HEK293T (cell line): ENCODE measurements at regions not wholly inside any gene's neighbourhood (a gene's known extent, or its start where the extent isn't known, plus 50 kb on each side); places are given as distances from the start of the nearest gene placed in this dataset.

Experiments
- CTCF ChIA-PET: fragments of 350-600 bp; formaldehyde crosslinking; extraction: SDS; loops from one replicate; lab custom pipeline; 2021; ENCODE audit warnings: antibody characterized with exemption, inconsistent platforms; lab: Yijun Ruan, JAX
- POLR2A ChIA-PET: fragments of 350-600 bp; formaldehyde crosslinking; extraction: SDS; loops from one replicate; lab custom pipeline; 2020; ENCODE audit warnings: antibody characterized with exemption, inconsistent platforms; lab: Yijun Ruan, JAX
- DNase-seq: peaks from one replicate; pipeline ENCODE4 v3.0.0; 2012; ENCODE audit warnings: mixed read lengths; ENCODE audit errors: extremely low spot score
- ARNT ChIP-seq: fragments of 450-650 bp; IDR thresholded peaks from 2 replicates; pipeline ENCODE4 v1.6.1; 2017; ENCODE audit warnings: mild to moderate bottlenecking
- BHLHE40 ChIP-seq: fragments of 450-650 bp; IDR thresholded peaks from 2 replicates; pipeline ENCODE4 v1.6.1; 2016; ENCODE audit warnings: mild to moderate bottlenecking, moderate library complexity, borderline replicate concordance
- CTBP1 ChIP-seq: fragments of 450-650 bp; IDR thresholded peaks from 2 replicates; pipeline ENCODE4 v1.6.1; 2016; ENCODE audit warnings: borderline replicate concordance
- ELF4 ChIP-seq: fragments of 450-650 bp; IDR thresholded peaks from 2 replicates; pipeline ENCODE4 v1.6.1; 2017; ENCODE audit warnings: antibody characterized with exemption
- FOXA1 ChIP-seq: fragments of 450-650 bp; IDR thresholded peaks from 2 replicates; pipeline ENCODE4 v1.6.1; 2016; ENCODE audit warnings: mild to moderate bottlenecking
- FOXK2 ChIP-seq: fragments of 450-650 bp; IDR thresholded peaks from 2 replicates; pipeline ENCODE4 v1.6.1; 2016; ENCODE audit warnings: mild to moderate bottlenecking
- FOXM1 ChIP-seq: fragments of 450-650 bp; IDR thresholded peaks from 2 replicates; pipeline ENCODE4 v1.6.1; 2017; ENCODE audit warnings: mild to moderate bottlenecking, borderline replicate concordance
- HDGF ChIP-seq: fragments of 450-650 bp; IDR thresholded peaks from 2 replicates; pipeline ENCODE4 v1.6.1; 2017; ENCODE audit warnings: antibody characterized with exemption, borderline replicate concordance
- L3MBTL2 ChIP-seq: fragments of 450-650 bp; conservative IDR thresholded peaks from 2 replicates; pipeline ENCODE4 v1.6.1; 2016; ENCODE audit warnings: mild to moderate bottlenecking
- LEF1 ChIP-seq: fragments of 450-650 bp; IDR thresholded peaks from 2 replicates; pipeline ENCODE4 v1.6.1; 2017; ENCODE audit warnings: mild to moderate bottlenecking, borderline replicate concordance
- NFRKB ChIP-seq: fragments of 450-650 bp; IDR thresholded peaks from 2 replicates; pipeline ENCODE4 v1.6.1; 2016; ENCODE audit warnings: mild to moderate bottlenecking, moderate library complexity
- PKNOX1 ChIP-seq: fragments of 450-650 bp; IDR thresholded peaks from 2 replicates; pipeline ENCODE4 v1.6.1; 2016
- SP1 ChIP-seq: fragments of 450-650 bp; IDR thresholded peaks from 2 replicates; pipeline ENCODE4 v1.6.1; 2017
- SUZ12 ChIP-seq: fragments of 450-650 bp; IDR thresholded peaks from 2 replicates; pipeline ENCODE4 v1.6.1; 2016; ENCODE audit warnings: mild to moderate bottlenecking
- TARDBP ChIP-seq: fragments of 450-650 bp; IDR thresholded peaks from 2 replicates; pipeline ENCODE4 v1.6.1; 2016
- ZNF384 ChIP-seq: fragments of 450-650 bp; IDR thresholded peaks from 2 replicates; pipeline ENCODE4 v1.6.1; 2016

GRCh38 chr13:50451609-50452008, 391.9 kb downstream of the DLEU7 start:
- ChIA-PET CTCF (no interaction called here), POLR2A (no interaction called here)
- TF ChIP-seq ZNF384 (no peak), BHLHE40 (no peak), LEF1 (no peak), HDGF (no peak), FOXA1 (no peak), ELF4 (no peak), FOXM1 (no peak), ARNT (no peak), TARDBP (no peak), PKNOX1 (no peak), SP1 (no peak), L3MBTL2 (no peak), CTBP1 (no peak)
- DNase-seq = no peak

GRCh38 chr13:50452028-50452427, 391.5 kb downstream of the DLEU7 start:
- ChIA-PET POLR2A (no interaction called here), CTCF (no interaction called here)
- TF ChIP-seq FOXM1 (no peak), ARNT (no peak), CTBP1 (no peak), TARDBP (no peak), FOXA1 (no peak), L3MBTL2 (no peak), ELF4 (no peak), PKNOX1 (no peak), SP1 (no peak), FOXK2 (no peak), ZNF384 (no peak), BHLHE40 (no peak), LEF1 (no peak), SUZ12 (no peak), HDGF (no peak), NFRKB (no peak)
- no peak for DNase-seq

- ChIA-PET POLR2A (no interaction called here), CTCF (no interaction called here)
- DNase-seq = no peak
- TF ChIP-seq BHLHE40 = no peak
- TF ChIP-seq ARNT = no peak
- TF ChIP-seq SUZ12 = no peak
- no peak for TF ChIP-seq TARDBP
- no peak for TF ChIP-seq FOXA1
- no peak for TF ChIP-seq L3MBTL2
- no peak for TF ChIP-seq NFRKB
Measured at GRCh38 chr13:50452756-50453155, 390.7 kb downstream of the DLEU7 start.

- ChIA-PET CTCF (no interaction called here), POLR2A (no interaction called here)
- TF ChIP-seq BHLHE40 (no peak), FOXA1 (no peak), CTBP1 (no peak), ZNF384 (no peak), SUZ12 (no peak), SP1 (no peak), NFRKB (no peak), ELF4 (no peak), TARDBP (no peak), HDGF (no peak), LEF1 (no peak), ARNT (no peak), FOXM1 (no peak), L3MBTL2 (no peak), FOXK2 (no peak), PKNOX1 (no peak)
- DNase-seq = no peak
Measured at GRCh38 chr13:50453188-50453587, 390.3 kb downstream of the DLEU7 start.

GRCh38 chr13:50456111-50456510, 387.4 kb downstream of the DLEU7 start:
- DNase-seq = no peak
- POLR2A ChIA-PET = no interaction called here
- no peak for TF ChIP-seq BHLHE40
- no peak for TF ChIP-seq ARNT
- no peak for TF ChIP-seq PKNOX1
- no peak for TF ChIP-seq ELF4
- TF ChIP-seq HDGF = no peak
- TF ChIP-seq L3MBTL2 = no peak
- TF ChIP-seq FOXA1 = no peak
- no peak for TF ChIP-seq LEF1
- TF ChIP-seq SUZ12 = no peak
- TF ChIP-seq NFRKB = no peak
- no peak for TF ChIP-seq FOXK2
- TF ChIP-seq SP1 = no peak
- TF ChIP-seq FOXM1 = no peak
- TF ChIP-seq ZNF384 = no peak
- CTCF ChIA-PET = no interaction called here
